ENCODE measurements at regions not wholly inside any gene's neighbourhood (a gene's known extent, or its start where the extent isn't known, plus 50 kb on each side); places are given as distances from the start of the nearest gene placed in this dataset.
"Not testable (repeated sequence)": the region's sequence is repeated elsewhere in the genome, so short reads cannot be mapped to it uniquely, and the experiment has no call there.

DNA sequence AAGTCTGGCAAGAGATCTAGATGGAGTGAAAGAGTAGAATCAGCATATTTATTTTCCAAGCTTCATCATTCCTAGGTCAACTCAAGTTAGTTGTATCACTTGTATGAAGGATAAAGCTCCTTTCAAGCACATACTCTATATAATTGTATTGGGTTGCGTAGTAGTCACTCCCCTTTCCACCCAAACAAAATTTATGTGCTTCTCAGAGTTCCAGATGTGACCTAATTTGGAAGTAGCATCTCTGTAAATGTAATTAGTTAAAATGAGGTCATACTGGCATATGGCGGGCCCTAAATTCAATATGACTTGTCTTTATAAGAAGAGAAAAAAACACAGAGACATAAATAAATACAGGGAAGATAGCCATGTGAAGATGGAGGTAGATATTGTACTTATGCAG is 226.8 kb upstream of the CHORDC1 start:
- H3K36me3 Mint-ChIP-seq (ENCODE audit: low read depth), result no peaks in the 10 kb centered on the region
- intact Hi-C loops (cut with micrococcal nuclease), result no loop called here
- H3K27ac Mint-ChIP-seq, result no peak overlapping the region
- H3K9me3 Mint-ChIP-seq, result no peaks in the 10 kb centered on the region
- H3K4me3 Mint-ChIP-seq (ENCODE audit: low read depth), result no peak overlapping the region
- peaks cover 2% of the 10 kb centered on the region for H3K27me3 Mint-ChIP-seq (ENCODE audit: low read depth)
- no peaks in the 10 kb centered on the region for H3K4me1 Mint-ChIP-seq (ENCODE audit: low read depth)
- DNase-seq (ENCODE audit: low spot score), result no peak

DNA sequence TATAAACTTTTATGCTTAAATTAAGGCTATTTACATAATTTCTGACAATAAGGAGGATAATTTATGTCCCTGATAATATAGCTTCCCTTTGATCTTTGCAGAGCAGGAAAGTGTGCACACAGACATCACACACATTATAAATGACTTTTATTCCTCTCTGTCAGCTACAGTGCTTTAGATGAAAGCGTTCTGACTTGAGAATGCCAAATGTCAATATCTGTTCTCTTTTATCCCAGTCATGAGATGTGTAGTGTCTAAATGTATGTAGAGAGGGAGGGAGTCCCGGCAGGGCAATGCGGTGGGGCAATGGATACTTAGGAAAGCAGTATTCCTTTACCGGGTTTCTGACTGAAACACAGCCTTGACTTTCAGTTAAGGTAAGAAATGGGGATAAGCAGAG is 225.4 kb upstream of the CHORDC1 start:
- peaks cover 2% of the 10 kb centered on the region for H3K27me3 Mint-ChIP-seq (ENCODE audit: low read depth)
- H3K27ac Mint-ChIP-seq, result no peak overlapping the region
- no peaks in the 10 kb centered on the region for H3K4me1 Mint-ChIP-seq (ENCODE audit: low read depth)
- H3K36me3 Mint-ChIP-seq (ENCODE audit: low read depth), result no peaks in the 10 kb centered on the region
- no peaks in the 10 kb centered on the region for H3K9me3 Mint-ChIP-seq
- DNase-seq (ENCODE audit: low spot score), result no peak
- H3K4me3 Mint-ChIP-seq (ENCODE audit: low read depth), result no peak overlapping the region
- intact Hi-C loops (cut with micrococcal nuclease), result no loop called here

DNA sequence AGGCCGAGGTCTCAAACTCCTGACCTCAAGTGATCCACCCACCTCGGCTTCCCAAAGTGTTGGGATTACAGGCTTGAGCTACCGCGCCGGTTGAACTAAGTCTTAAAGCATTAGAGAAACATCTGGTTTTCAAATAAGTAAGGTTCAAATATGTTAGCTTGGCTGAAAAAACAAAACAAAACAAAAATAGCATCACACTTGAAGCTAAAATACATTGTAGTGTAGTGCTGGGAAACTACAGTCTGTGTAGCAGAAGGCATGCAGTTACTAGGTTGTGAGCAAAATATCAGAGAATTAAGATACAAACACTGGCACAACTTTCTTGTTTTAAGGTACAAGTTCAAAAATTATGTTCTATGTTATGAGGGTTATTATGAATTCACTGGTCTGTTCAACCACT is 224.8 kb upstream of the CHORDC1 start:
- H3K36me3 Mint-ChIP-seq (ENCODE audit: low read depth), result no peaks in the 10 kb centered on the region
- no peak for DNase-seq (ENCODE audit: low spot score)
- H3K27ac Mint-ChIP-seq, result no peak overlapping the region
- intact Hi-C loops (cut with micrococcal nuclease), result no loop called here
- no peaks in the 10 kb centered on the region for H3K4me1 Mint-ChIP-seq (ENCODE audit: low read depth)
- H3K27me3 Mint-ChIP-seq (ENCODE audit: low read depth), result peaks cover 2% of the 10 kb centered on the region
- H3K9me3 Mint-ChIP-seq, result no peaks in the 10 kb centered on the region
- no peak overlapping the region for H3K4me3 Mint-ChIP-seq (ENCODE audit: low read depth)

DNA sequence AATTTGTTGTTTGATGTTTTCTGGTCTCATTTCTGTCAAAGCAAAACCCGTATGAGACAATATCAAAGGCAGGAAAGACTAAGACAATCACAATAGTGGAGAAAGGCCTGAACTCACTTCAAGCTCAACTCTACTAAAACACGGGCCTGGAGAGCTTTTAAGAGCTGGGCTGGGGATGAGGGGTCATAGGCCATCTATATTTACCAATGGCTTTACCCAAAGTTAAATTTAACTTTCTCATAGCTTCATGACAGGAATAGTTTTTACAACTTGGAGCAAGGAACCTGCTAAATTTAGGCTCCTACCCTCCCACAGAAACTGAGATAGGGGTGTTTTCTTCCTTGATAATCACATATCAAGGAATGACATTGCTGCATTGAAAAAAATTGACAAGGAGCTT is 223.4 kb upstream of the CHORDC1 start:
- Mint-ChIP-seq H3K9me3 (no peaks in the 10 kb centered on the region), H3K4me3 (ENCODE audit: low read depth) (no peak overlapping the region), H3K36me3 (ENCODE audit: low read depth) (no peaks in the 10 kb centered on the region), H3K27me3 (ENCODE audit: low read depth) (peaks cover 2% of the 10 kb centered on the region), H3K27ac (no peak overlapping the region), H3K4me1 (ENCODE audit: low read depth) (no peaks in the 10 kb centered on the region)
- intact Hi-C loops (cut with micrococcal nuclease), result no loop called here
- no peak for DNase-seq (ENCODE audit: low spot score)

DNA sequence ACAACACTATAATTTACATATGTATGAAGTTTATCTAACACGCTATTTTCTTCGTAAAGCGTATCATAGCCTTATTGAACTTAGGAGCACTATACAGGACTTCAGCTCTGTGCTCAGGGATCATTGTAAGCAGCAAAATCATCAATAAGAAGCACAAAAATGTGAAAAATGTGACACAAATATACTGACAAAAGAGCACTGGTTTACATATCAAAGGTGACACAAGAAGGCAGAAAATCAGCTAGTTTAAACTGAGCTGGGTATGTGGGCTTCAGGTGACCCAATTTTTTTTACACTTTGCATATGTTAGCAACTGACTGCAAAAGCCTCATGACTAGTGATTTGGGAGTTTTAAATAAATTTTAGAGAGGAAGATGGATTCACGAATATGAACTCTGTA is 215.2 kb upstream of the CHORDC1 start:
- no peaks in the 10 kb centered on the region for H3K4me1 Mint-ChIP-seq (ENCODE audit: low read depth)
- no peak overlapping the region for H3K27ac Mint-ChIP-seq
- intact Hi-C loops (cut with micrococcal nuclease), result no loop called here
- H3K27me3 Mint-ChIP-seq (ENCODE audit: low read depth), result no peaks in the 10 kb centered on the region
- H3K36me3 Mint-ChIP-seq (ENCODE audit: low read depth), result no peaks in the 10 kb centered on the region
- H3K9me3 Mint-ChIP-seq, result no peaks in the 10 kb centered on the region
- no peak for DNase-seq (ENCODE audit: low spot score)
- no peak overlapping the region for H3K4me3 Mint-ChIP-seq (ENCODE audit: low read depth)

DNA sequence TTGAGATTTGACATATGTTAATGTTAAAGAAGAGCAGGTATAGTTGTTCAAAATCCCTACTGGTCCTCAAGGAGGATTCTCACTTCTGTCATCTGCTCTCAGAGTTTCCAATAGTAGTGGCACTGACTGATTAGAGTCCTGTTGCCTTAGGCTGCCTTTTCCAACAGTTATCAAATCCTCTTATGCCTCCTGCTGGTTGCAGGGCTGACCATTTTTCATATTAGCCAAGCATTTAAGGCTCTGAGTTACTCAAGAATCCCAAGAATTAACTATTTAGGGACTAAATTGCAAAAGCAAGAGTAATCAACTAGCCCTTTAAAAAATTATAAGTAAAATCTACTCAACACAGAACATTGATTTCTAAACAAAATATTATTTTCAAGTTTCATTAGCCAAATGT is 212.0 kb upstream of the CHORDC1 start:
- H3K4me1 Mint-ChIP-seq (ENCODE audit: low read depth), result no peaks in the 10 kb centered on the region

DNA sequence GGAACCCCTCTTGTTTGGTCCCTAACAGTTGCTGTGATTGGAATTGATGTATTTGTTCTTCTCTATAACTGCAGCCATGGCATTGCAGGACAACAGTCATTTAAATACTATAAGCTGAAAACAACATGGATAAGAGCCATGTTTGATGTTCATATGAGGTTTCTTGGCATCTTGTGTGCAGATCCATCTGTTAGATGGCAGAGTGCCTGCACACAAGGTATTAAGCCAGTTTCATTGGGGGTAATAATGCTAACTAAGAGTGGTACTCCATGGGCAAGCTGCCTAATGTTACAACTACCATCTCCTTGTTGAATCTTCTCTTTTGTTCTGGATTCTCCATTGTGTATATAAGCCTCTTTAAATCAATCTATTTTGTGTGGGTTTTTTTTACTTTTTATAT is 206.0 kb upstream of the CHORDC1 start:
- no peaks in the 10 kb centered on the region for H3K9me3 Mint-ChIP-seq
- no peaks in the 10 kb centered on the region for H3K27me3 Mint-ChIP-seq (ENCODE audit: low read depth)
- intact Hi-C loops (cut with micrococcal nuclease), result no loop called here
- no peak for DNase-seq (ENCODE audit: low spot score)
- no peak overlapping the region for H3K4me3 Mint-ChIP-seq (ENCODE audit: low read depth)
- no peaks in the 10 kb centered on the region for H3K4me1 Mint-ChIP-seq (ENCODE audit: low read depth)
- no peaks in the 10 kb centered on the region for H3K36me3 Mint-ChIP-seq (ENCODE audit: low read depth)
- H3K27ac Mint-ChIP-seq, result no peak overlapping the region

More for the DNA sequence above, 212.0 kb upstream of the CHORDC1 start:
- Mint-ChIP-seq H3K36me3 (ENCODE audit: low read depth) (no peaks in the 10 kb centered on the region), H3K9me3 (no peaks in the 10 kb centered on the region), H3K27ac (no peak overlapping the region), H3K27me3 (ENCODE audit: low read depth) (no peaks in the 10 kb centered on the region), H3K4me3 (ENCODE audit: low read depth) (no peak overlapping the region)
- no peak for DNase-seq (ENCODE audit: low spot score)
- intact Hi-C loops (cut with micrococcal nuclease), result no loop called here

DNA sequence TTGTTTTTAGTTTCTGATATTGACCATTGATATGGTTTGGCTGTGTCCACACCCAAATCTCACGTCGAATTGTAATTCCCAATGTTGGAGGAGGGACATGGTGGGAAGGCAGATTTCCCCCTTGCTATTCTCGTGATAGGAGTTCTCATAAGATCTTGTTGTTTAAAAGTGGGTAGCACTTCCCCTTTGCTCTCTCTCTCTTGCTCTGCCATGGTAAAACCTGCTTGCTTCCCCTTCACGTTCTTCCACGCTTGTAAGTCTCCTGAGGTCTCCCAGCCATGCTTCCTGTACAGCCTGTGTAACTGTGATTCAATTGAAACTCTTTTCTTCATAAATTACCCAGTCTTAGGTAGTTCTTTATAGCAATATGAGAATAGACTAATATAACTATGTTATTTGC is 203.6 kb upstream of the CHORDC1 start:
- H3K27ac Mint-ChIP-seq, result no peak overlapping the region
- no peaks in the 10 kb centered on the region for H3K9me3 Mint-ChIP-seq
- H3K27me3 Mint-ChIP-seq (ENCODE audit: low read depth), result no peaks in the 10 kb centered on the region

DNA sequence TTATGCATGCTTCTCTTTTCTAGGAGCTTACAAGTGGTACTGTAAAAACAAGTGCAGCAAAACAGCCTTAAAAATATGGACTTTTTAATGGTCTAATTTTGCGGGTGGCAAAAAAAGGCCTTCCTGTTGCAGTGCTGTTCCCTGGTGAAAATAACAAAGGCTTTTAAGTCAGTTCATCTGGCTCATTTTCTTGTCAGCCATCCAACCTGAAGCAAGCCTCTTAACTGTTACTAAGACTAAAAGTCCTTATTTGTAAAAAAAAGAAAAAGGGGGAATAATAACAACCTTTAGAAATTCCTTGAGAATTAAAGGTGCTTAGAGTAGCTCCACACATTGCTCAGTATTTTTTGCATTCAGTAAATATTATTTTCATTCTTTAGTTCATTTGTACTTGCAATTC is 200.5 kb upstream of the CHORDC1 start:
- Mint-ChIP-seq H3K4me3 (ENCODE audit: low read depth) (no peak overlapping the region), H3K36me3 (ENCODE audit: low read depth) (no peaks in the 10 kb centered on the region), H3K27ac (no peak overlapping the region), H3K9me3 (no peaks in the 10 kb centered on the region), H3K27me3 (ENCODE audit: low read depth) (no peaks in the 10 kb centered on the region), H3K4me1 (ENCODE audit: low read depth) (no peaks in the 10 kb centered on the region)
- DNase-seq (ENCODE audit: low spot score), result no peak
- intact Hi-C loops (cut with micrococcal nuclease), result no loop called here

More for the DNA sequence above, 203.6 kb upstream of the CHORDC1 start:
- no peak for DNase-seq (ENCODE audit: low spot score)
- intact Hi-C loops (cut with micrococcal nuclease), result no loop called here
- Mint-ChIP-seq H3K4me1 (ENCODE audit: low read depth) (no peaks in the 10 kb centered on the region), H3K4me3 (ENCODE audit: low read depth) (no peak overlapping the region), H3K36me3 (ENCODE audit: low read depth) (no peaks in the 10 kb centered on the region)

DNA sequence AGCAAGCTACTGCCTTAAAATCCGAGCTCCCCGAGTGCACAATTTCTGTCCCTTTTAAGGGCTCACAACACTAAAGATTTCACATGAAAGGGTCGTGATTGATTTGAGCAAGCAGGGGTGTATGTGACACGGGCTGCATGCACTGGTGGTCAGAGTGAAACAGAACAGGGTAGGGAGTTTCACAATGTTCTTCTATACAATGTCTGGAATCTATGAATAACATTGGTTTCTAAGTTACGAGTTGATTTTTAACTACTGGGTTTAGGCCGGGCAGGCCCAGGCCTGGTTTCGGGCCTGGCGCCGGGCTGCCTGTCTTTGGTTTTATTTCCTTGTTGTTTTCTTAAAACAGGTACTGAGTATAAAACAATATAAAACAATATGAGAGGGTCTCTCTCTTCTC is 199.9 kb upstream of the CHORDC1 start:
- H3K27me3 Mint-ChIP-seq (ENCODE audit: low read depth); H3K27ac Mint-ChIP-seq; H3K36me3 Mint-ChIP-seq (ENCODE audit: low read depth); intact Hi-C loops (cut with micrococcal nuclease); H3K4me1 Mint-ChIP-seq (ENCODE audit: low read depth); DNase-seq (ENCODE audit: low spot score); H3K4me3 Mint-ChIP-seq (ENCODE audit: low read depth); H3K9me3 Mint-ChIP-seq: not testable (repeated sequence)

DNA sequence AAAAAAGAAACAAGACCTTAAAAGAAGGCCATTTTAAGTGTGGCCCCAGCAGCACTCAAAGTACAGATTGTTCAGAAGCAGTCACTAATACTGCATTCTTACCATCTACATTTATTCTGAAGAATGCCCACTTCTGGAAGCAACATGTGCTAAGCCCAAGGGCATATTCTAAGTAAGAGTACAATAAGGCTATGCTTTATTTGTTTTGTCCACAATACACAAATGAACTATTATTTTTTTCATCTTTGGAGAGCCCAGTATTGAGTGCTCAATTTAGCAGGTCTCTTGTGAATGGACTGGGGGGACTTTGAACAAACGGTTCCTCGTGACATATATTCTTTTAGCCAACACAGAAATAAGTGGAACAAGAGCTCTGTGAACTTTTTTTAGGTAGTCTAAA is 191.4 kb upstream of the CHORDC1 start:
- Mint-ChIP-seq H3K9me3 (no peaks in the 10 kb centered on the region), H3K4me3 (ENCODE audit: low read depth) (no peak overlapping the region)

DNA sequence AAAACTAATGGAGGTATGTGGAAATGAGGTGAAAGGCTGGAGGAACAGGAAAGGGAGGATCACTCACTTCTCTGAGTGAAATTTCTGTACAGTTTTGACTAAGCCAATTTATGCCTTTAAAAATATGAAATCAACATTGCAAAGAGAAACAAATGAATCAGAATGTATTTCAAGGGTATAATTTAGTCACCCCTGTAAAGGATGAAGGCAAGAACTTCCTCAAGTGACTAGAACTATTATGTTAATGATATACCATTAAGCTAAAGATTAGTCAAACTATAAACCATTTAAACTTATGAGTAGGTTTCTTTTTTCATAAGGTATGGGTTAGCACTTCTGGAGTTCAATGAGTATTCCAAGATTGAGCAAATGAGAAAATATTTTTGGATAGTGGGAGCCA is 184.5 kb upstream of the CHORDC1 start:
- intact Hi-C loops (cut with micrococcal nuclease), result no loop called here
- Mint-ChIP-seq H3K4me1 (ENCODE audit: low read depth) (no peaks in the 10 kb centered on the region), H3K27me3 (ENCODE audit: low read depth) (no peaks in the 10 kb centered on the region), H3K9me3 (no peaks in the 10 kb centered on the region), H3K36me3 (ENCODE audit: low read depth) (no peaks in the 10 kb centered on the region), H3K4me3 (ENCODE audit: low read depth) (no peak overlapping the region), H3K27ac (no peak overlapping the region)
- DNase-seq (ENCODE audit: low spot score), result no peak

More for the DNA sequence above, 191.4 kb upstream of the CHORDC1 start:
- no peaks in the 10 kb centered on the region for H3K27me3 Mint-ChIP-seq (ENCODE audit: low read depth)
- no peaks in the 10 kb centered on the region for H3K4me1 Mint-ChIP-seq (ENCODE audit: low read depth)
- H3K27ac Mint-ChIP-seq, result no peak overlapping the region
- no peaks in the 10 kb centered on the region for H3K36me3 Mint-ChIP-seq (ENCODE audit: low read depth)
- intact Hi-C loops (cut with micrococcal nuclease), result no loop called here
- DNase-seq (ENCODE audit: low spot score), result no peak

DNA sequence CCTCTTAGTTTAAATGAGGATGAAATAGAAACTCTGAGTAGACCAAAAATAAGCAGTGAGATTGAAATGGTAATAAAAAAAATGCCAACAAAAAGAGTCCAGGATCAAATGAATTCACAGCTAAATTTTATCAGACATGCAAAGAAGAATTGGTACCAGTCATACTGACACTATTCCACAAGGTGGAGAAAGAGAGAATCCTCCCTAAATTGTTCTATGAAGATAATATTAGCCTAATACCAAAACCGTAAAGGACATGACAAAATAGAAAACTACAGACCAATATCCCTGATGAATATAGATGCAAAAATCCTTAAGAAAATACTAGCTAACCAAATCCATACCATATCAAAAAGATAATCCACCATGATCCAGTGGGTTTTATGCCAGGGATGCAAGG is 169.8 kb upstream of the CHORDC1 start:
- no peaks in the 10 kb centered on the region for H3K4me1 Mint-ChIP-seq (ENCODE audit: low read depth)
- H3K4me3 Mint-ChIP-seq (ENCODE audit: low read depth), result no peak overlapping the region
- no peak overlapping the region for H3K27ac Mint-ChIP-seq
- peaks cover under 1% of the 10 kb centered on the region for H3K9me3 Mint-ChIP-seq
- no peak for DNase-seq (ENCODE audit: low spot score)
- intact Hi-C loops (cut with micrococcal nuclease), result no loop called here
- H3K27me3 Mint-ChIP-seq (ENCODE audit: low read depth), result no peaks in the 10 kb centered on the region
- no peaks in the 10 kb centered on the region for H3K36me3 Mint-ChIP-seq (ENCODE audit: low read depth)

DNA sequence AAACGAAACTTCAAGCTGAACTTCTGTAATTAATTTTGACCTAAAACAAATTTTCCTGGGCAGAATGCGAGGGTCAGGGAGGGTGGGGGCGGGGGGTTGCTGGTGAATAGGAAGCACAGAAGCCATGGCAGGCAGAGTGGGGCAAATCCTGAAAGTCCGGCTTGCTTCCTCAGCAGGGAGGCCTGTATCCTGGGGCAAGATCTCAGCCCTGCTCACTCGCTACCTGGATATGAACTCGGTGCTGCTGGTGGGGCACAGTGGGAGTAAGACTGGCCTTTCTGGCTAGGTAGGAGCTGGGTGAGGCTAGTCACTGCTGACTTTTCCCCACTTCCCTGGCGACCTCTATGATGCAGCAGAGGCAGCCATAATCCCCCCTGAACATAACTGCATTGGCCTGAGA is 168.9 kb upstream of the CHORDC1 start:
- intact Hi-C loops (cut with micrococcal nuclease), result no loop called here
- Mint-ChIP-seq H3K4me1 (ENCODE audit: low read depth) (no peaks in the 10 kb centered on the region), H3K9me3 (no peaks in the 10 kb centered on the region), H3K4me3 (ENCODE audit: low read depth) (no peak overlapping the region), H3K36me3 (ENCODE audit: low read depth) (no peaks in the 10 kb centered on the region), H3K27me3 (ENCODE audit: low read depth) (no peaks in the 10 kb centered on the region), H3K27ac (no peak overlapping the region)
- DNase-seq (ENCODE audit: low spot score), result no peak
